ENCODE measurements at regions not wholly inside any gene's neighbourhood (a gene's known extent, or its start where the extent isn't known, plus 50 kb on each side); places are given as distances from the start of the nearest gene placed in this dataset.

DNA sequence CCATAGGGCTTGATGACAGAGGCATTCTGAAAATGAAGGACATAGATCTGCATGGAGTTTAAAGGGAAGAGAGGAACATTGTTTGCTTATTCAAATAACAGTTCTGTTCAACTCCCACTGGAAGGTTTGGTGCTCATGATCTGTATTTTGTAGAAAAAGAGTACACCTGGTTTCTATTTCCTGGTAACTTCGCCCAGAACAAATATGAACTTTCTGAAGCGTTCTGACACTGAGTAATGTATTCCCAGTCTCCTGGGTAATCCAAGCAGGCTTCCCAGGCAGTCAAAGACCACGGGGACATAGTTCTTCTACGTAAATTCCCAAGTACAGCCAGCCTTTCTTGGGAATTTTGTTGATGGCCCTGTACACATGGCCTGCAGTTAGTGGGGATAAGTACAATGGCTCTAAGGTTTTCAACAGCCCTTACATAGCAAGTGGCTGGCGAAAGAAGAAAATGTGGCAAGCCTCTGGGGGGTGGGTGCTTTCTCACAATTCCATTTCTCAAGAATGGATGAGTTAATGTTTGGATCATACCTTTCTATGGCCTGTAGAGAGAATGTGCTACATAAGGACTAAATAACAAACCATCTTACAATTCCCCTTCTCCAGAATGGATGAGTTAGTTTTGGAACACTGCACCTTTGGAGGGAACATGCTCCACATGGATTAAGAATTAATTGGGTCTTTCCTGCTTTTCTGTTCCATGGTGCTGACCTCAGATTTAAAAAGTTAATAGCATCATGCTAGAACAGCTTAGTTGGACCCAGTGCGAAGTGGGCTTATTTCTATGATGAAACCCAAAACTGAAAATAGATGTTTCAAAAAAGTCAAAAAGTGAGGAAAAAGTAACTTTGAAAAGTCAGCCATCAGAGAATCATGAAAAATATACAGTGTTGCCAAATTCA, 52.7 kb downstream of the COL6A6 start:
- DNase-seq (ENCODE audit: low spot score): no peak

DNA sequence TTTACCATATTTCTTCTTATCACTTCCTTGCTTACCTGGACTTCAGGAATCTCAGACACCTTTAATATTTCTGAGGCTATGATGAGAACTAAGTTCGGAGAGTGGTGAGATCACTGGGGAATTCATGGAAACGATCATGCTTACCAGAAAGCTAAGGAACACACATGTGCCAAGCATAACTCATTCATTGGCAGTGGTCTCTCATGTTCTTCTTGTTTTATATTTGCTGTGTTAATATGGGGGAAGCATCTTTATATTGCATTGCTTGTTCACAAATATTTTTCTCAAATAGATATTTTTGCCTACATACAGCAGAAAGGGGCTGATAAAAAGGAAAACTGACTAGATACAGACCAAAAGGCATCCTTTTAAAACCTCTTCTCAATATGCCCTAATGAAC, 55.8 kb downstream of the COL6A6 start:
- DNase-seq (ENCODE audit: low spot score): no peak

DNA sequence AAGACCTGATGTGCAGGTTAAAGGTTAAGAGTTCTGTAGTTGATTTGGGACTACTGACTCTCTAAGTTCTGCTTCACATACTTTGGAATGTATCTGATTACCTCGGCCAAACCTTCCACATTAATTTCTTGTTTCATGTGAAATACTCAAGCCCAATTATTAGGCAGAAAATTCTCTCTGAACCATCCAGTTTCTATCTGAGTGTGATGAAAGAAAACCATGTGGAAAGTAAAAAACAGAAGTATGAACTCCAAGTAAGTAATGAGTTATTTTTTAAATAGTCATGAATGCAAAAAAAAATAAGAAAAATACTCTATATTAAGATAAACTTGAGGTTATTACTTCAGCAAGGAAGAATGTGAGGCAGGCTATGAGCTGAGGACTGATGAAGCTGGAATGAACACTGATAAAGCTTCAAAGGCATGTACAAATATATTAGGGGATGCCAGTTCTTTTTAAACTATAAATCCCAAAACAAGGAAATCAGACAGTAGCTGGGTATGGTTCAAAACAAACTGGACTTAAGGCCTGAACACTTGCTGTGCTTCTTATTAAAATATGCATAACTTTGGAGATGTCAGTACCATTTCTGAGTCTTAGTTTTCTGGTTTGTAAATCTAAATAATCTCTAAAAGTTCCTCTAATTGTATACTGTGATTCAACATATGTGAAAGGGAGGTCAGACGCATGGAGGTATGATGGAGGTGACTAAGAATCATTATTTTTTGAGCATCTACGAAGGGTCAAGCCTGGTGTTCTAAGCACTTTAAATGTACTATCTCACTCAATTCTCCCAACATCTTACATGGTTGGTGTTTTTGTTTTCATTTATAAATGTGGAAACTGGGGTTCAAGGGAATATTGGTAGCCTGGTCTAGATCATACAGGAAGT, 59.6 kb downstream of the COL6A6 start:
- peak; percentile 58 for DNase-seq (ENCODE audit: low spot score)

DNA sequence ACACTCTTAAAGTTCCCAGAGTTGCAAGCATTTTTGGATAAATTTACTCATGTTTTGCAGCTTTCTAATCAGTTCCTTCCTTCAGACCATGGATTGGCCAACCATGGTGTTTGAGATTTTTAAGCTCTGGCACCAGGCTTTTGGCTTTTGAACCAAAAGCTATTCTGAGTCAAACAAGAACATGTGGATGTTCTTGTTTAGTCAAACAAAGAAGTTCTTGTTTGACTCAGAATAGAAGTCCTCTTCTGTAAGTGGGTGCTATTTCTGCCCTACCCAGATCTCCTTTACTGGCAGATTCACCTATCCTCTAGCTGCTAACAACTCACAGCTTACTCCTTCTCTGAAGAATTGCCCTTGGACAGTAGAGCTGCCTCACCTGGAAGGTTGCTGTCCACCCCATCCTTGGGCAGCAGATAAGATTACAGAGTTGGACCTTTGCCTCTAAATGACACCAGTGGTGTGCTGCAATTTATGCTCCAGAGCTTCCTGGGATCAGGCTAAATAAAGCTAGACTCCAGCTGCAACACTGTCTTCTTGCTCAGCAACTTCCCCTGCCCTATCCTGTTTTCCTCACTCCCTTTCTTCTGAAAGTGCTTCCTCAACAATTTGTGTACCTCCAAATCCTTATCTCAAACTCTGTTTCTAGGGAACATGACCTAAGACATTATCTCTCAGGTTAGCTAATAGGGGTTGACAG, 65.6 kb downstream of the COL6A6 start:
- peak; percentile 17 for DNase-seq (ENCODE audit: low spot score)

DNA sequence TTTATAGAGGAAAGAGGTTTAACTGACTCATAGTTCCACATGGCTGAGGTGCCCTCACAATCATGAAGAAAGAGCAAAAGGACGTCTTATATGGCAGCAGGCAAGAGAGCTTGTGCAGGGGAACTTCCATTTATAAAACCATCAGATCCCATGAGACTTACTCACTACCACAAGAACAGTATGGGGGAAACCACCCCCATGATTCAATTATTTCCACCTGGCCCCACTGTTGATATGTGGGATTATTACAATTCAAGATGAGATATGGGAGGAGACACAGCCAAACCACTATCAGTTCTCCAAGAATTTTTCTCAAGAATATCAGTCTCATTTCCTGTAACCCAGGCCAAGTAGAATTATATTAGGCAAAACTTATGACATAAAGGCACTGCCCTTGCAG, 77.8 kb downstream of the COL6A6 start:
- DNase-seq (ENCODE audit: low spot score): peak; percentile 27

DNA sequence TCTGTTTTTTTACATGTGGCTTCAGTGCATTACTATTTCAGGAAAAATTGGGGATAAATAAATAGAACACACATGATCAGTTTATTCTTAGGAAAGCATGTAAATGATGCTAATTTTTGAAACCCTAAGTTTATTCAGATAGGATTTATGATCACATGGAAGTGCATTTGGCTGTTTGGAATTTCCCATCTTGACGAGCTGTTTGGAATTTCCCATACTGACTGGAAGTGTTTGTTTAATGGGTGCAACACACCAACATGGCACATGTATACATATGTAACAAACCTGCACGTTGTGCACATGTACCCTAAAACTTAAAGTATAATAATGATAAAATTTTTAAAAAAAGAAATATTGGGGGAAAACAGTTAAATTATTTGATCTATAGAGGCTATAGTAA, 79.5 kb downstream of the COL6A6 start:
- no peak for DNase-seq (ENCODE audit: low spot score)

DNA sequence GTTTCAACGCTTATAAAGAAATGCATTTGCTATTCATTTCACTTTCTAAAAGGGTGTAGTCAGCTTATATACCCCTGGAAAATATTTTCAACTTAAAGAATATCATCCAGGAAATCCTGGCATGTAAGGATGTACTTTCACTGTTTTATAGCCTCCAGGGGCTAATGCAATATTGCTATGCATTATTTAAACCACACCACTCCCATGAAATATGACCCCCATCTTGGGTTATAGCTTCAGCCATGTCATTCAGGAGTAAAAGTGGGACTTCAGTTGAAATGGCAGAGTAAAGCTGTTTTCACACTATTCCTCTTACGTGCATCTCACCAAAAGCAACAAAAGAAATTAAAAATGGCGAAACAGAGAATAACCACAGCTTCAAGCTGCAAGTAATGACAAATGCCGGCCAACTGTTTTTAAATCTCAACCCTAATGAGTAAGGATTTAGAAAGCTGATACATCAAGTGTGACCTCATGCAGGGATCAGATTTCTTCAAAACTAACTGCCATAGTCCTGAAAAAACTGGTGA, 84.5 kb downstream of the COL6A6 start:
- peak; percentile 24 for DNase-seq (ENCODE audit: low spot score)

DNA sequence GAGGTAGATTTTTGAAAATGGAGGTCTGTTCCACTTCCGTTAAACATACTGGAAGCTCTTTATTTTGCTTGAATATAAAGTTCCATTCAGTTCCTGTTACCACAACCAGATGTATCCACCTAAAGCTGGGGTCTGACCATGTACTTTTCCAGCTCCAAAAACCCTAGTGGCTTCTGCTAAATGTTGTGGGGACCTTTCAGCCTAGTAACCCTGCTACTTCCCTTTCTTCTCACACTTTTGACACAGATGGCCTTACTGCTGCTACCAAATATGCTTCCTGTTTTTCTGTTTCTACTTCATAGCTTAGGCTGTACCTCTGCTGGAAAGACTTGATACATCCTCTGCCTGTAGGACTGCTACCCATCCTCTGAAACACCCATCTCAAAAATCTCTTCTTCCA, 87.8 kb downstream of the COL6A6 start:
- DNase-seq (ENCODE audit: low spot score): no peak

DNA sequence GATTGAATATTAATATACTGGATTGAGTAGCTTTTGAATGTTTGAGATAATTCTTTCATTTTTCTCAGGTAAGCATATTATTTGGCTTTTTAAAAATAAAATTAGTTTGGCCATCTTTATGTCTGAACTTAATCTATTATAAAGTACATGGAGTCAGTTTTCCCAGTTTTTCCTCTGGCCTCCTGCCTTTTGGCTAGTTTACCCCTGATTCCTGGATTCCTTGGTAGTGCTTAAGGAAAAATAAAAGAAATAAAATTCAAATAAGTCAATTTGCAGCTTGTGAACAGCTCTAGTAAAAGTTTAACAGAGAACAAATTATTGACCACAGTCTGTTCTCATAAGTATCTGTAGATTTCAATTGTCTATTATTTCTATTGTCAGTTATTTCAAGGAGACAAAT, 89.4 kb downstream of the COL6A6 start:
- no peak for DNase-seq (ENCODE audit: low spot score)

DNA sequence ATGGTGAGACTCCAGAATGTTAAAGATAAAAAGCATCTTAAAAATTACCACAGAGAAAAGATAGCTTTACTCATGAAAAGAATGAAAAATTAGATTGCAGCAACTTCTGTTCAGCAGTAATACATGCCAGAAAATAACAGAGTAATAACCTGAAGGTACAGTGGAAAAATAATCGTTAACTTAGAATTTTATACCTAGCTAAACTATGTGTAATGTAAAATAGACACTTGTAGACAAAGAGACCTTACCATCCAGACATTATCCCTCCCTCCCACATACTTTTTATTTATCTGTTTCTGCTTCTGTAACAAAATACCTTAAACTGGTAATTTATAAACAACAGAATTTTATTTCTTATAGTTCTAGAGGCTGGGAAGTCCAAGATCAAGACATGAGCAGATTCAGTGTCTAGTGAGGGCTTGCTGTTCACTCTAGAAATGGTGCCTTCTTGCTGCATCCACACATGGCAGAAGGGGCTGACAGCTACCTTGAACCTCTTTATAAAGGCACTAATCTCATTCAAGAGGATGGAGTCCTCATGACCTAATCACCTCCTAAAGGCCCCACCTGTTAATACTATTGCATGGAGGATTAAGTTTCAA, 90.7 kb downstream of the COL6A6 start:
- DNase-seq (ENCODE audit: low spot score): no peak

DNA sequence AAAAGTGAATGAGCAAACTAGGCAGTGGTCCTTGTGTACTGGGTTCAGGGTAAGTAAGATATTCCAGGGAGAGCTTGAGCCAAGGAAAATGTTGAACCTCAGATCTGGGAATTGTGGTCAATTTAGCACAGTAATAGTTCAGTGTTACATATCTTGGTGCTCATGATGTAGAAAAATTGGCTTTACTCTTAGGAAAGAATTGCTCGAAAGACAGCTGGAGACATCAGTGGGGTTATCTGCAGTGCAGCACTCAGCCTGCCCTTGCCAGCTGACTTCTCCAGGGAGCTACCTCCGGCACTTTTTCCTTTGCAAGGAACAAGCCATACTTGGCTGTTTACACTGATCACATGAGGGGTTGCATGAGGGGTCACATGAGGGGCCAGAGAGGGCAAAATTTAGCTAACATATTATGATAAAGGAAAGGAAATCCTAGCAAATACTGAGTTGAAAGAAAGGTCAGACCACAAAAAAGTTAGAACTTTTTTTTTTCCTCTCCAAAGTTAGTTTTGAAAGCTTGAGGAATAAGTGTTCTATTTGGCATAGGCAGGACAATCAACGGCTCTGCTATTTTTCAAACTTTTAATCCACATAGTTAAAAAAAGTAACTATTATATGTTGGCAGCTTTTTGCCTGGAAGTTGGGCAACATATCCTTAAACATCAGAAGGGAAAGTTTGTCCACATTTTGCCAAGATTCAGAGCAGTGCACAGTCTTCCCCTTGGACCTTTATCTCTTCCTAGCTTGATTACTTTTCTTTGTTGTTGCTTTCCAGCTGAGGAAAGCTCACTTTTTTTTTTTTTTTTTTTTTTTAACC, 92.4 kb downstream of the COL6A6 start:
- DNase-seq (ENCODE audit: low spot score): no peak

DNA sequence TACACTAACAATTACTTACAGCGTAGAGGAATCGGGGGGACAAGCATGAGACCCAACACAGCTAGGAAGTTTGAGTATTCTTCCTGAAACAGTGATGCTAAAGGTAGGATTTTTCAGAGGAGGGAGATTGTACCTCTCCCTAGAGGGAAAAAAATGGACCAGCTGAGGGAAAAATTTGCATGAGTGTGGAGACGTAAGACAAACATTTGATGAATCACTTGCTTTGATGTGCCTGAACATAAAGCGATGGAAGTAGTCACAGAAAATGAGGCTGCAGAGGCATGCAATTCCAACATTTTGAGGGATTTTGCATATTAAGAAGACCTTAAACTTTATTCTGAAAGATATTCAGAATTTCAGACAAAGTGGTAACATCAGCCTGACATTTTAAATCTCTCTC, 102.2 kb downstream of the COL6A6 start:
- DNase-seq (ENCODE audit: low spot score): no peak

DNA sequence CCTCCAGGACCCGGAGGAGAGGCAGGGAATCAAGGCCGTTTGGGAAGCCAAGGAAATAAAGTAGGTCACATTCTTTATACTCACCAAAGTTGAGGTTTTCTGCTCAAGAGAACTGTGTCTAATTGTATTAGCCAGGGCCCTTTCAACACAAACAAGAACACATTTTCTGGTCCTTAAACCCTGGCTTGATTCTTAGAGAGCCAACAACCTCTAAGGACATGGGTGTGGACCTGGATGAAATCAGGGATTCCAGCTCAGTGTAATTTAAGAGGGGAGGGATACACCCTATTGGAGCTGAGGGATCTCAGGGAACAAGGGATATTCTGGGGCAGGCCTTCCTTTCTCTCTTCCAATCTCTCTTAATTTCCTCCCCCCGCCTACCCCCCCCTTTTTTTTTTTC, 104.8 kb downstream of the COL6A6 start:
- DNase-seq (ENCODE audit: low spot score): no peak

DNA sequence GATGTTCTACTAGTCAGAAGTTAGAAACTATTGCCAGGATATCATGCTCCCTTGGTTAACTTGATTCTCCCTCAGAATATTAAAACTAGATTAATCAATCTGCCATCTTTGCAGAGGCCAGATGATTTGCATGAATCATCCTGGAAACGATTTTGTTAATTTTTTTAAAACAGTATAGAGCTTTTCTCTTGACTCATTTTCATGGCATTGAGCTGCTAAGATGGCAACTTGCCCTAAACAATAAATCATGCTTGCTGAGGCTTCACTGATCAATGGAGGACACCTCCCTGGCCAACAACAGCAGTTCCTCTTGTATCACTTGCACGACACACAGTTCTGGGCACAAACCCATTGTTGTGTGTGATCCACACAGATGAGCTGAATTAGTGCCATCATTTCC, 109.1 kb downstream of the COL6A6 start:
- DNase-seq (ENCODE audit: low spot score): peak; percentile 76

DNA sequence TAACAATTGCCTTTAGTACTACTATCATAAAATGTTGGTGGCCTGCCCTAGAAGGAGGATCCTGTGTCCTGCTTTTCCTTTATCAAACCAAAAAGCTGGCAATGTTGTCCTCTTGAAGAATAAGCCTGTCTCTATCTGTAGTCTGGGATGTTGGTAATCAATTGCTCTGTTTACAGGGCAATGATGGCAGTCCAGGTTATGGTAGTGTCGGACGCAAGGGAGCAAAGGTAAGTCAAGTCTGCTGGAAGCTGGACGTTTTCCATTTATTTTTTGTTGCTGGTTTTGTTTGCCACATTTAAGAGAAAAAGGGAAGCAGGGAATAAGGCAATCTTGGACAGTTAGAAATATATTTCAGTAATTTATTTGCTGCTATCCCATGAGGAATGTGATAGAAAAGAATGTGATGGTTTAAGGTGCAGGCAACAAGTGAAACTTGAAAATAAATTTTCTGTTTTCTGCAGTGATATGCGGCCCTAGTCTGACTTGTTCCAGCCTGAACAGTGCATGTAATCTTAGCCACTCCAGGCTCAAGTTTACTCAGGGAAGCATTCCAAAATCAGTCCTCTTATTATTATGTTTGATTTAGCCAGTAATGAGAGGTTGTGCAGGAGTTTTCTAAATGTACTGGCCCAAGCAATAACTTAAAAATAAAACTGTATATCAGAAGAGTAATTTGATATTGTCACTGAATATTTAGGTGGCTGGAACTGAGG, 110.3 kb downstream of the COL6A6 start:
- no peak for DNase-seq (ENCODE audit: low spot score)

DNA sequence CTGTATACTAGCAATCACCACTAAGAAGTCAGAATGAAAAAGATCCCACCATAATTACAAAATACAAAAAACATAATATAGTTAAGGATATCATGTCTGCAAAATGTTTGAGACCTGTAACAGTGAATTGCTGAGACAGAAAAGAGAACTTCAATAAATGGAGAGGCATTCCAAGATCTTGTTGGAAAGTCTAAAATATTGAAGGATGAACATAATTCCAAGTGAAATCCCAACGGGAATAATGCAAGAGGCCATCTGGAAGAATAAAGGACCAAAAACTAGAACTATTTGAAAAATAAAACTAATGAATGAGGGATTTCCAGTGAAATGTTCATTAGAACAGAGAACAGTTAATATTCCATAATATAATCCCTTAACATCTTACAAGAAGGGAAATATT, 110.9 kb downstream of the COL6A6 start:
- DNase-seq (ENCODE audit: low spot score): no peak
